GM21786 (cell line): ENCODE measurements at regions not wholly inside any gene's neighbourhood (a gene's known extent, or its start where the extent isn't known, plus 50 kb on each side); places are given as distances from the start of the nearest gene placed in this dataset.

ENCODE experiments used
- ATAC-seq: cut with Tn5 transposase; IDR thresholded peaks from one replicate; pipeline ENCODE4 v1.9.1; 2021; ENCODE audit not compliant: unreplicated experiment

DNA sequence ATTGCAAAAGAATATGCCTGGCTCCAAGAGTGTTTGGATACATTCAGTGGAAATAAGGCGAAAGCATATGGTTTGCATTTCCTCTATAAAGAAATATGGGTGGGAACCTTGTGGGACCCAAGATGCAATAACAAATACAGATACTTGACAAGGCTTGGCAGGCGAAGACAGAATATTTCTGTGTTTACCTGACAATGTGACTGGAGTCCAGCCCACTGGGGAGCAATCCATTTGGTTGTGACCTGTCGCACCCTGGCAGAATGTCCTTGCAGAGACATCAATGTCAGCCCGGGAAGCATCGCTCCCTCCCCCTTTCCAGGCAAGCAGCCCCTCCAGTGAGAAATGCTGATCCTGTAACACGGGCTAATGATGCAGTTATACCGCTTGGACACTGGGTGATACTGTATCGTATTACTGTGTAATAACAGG is 296.6 kb downstream of the MAF start:
- ATAC-seq = no peak

DNA sequence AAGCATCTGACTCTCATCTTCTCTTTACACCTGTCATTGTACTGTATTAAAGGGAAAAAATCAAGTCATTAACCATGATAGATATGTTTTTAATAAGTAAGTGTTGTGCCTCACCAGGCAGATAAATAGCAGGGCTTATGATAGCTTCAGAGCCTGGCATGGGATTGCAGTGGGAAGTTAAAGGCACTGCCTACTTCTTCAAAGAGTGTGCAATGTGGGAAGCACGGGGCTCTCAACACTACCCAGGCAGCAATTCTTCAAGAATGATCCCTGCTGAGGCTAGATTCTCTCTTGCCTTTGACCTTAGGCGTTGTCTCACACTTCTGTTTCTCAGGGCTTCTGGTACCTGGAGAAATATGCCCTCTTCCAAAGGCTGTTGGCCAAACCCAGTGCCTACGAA is 297.3 kb downstream of the MAF start:
- no peak for ATAC-seq

DNA sequence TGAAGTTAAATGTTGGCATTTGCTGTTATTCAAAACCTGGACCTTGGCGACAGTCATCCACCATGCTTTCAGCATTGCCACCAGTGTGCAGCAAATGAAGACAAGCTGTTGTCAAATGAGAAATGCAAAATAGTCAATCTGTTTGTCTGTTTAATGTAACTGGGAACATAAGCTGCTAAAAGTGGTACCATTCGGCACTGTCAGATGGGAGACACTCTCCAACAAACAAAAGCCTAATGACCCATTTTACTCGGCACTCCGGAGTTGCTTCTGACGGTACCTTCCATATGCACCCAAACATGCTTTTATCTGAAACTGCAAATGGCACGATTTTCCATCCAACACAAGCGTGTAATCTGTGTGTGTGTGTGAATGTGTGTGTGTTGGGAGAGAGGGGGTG is 297.8 kb downstream of the MAF start:
- ATAC-seq = no peak

DNA sequence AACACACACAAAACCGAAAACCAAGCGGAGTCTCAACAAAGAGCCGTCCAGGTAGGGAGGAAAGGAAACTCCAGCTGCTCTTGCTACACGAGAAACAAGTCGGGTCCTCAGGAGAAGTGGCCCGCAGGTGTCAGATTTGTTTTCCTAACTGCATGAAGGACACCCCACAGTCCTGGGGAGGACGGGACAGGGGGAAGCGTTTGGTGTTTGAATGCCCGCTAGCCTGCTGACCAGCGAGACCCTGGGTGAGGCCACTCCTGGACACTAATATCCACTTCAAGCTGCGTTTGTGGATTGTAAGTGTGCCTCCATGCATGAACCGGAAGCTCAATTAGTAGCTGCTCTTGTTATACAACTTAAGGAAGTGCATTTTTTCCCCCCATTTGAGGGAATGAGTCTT is 299.5 kb downstream of the MAF start:
- no peak for ATAC-seq

DNA sequence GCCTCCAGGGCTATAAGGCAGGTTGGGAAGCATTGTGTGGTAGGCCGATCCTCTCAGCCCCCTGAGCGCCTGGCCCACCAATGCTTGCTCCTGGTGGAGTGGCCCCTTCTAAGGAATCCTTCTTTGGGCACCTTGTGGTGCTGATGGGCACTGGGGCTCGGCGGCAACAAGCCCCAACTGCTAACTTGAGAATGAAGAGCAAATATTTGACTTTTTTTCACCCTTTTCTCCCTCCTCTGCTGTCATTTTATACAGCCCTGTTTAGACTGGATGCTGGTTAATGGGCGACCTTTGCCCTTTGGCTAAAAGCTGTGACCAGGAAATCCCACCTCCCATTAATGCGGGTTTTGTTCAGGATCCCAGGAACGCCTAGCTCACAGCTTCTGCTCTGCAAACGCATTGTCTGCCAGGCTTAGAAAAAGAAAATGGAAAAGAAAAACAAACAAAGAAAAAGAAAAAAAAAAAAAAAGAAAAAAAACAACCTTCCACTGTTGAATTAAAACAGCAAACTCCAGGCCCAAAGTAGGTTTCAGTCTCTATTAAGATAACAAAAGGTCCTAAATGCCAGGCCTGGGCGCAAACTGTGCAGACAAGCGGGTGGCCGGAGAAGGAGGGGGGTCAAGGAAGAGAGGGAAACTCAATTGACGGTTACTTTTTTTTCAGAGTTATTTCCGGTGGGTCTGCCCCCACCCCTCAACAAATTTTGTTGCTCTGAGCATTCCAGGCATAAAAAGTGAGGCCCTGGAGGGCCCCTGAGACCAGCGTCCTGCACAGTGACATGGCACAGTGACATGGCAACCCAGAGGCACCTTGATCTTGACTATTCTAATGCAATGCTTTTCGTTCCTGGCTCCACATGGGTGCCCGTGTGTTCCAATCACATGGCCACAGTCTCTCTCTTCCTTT is 301.4 kb downstream of the MAF start:
- no peak for ATAC-seq

DNA sequence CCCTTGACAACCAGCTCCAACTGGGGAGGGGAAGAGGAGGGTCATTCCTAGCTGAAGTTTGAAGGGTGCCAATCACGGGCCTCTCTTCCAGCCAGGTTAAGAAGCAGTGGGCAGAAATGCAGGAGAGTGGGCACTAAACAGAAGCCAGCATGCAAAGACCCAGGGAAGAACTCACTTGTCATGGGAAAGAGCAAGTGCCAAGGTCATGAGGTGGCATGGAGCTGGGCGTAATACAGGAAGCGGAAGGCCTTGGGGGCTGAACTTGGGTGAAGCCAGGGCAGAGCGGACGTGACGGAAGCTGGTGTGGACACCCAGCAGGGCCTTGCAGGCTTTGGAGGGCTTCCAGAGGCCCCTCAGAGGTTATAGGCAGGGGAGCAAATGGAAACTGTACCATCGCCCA is 302.1 kb downstream of the MAF start:
- ATAC-seq = no peak

DNA sequence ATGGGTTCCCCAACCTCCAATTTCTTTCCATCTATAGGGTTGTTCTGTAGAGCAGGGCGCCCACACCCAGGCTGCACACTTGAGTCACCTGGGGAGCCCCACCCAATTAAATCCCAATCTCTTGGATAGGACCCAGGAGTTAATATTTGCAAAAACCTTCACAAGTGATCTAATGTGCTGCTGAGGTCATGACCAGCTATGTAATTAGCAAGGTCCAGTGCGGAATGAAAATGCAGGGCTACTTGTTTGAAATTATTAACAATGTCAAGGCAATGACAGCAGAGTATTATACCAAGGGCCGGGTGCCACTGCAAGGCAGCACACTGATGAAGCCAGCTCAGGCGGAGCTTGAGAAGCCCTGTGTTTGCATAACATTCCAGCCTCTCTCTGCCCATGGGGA is 302.7 kb downstream of the MAF start:
- no peak for ATAC-seq

DNA sequence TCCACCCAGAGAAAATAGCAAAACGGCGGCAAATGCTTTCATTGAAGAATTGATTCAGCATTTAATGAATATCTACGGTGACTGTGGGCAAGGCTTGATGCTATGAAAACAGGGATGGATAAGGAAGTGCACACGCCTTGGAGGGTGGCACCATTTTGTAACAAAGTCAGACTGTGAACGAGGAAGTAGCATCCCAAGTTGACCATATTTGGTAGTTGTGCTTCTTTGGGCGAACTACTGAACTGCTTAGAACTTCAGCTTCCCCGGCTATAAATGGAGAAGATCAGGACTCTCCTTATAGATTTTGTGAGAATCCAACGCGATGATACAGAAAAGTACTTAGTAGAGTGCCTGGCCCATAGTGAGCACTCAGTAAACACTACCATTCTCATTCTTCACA is 303.2 kb downstream of the MAF start:
- no peak for ATAC-seq

DNA sequence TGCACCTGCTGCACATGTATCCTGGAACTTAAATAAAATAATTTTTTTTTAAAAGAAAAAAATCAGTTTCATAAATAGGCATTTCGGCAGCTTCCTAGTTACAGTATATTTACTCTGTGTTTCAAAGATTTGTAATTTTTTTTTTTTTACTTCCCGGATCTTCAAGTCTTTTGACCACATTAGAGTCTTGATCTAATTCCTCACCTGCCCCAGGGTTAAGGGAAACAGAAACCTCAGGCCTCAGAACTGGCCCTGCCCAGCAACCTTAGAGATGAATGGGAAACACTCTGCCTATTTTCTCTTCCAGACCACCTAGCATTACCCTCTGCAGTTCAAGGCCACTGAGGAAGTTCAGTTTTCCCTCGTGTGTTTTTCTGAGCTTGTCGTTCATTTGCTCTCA is 304.0 kb downstream of the MAF start:
- no peak for ATAC-seq

DNA sequence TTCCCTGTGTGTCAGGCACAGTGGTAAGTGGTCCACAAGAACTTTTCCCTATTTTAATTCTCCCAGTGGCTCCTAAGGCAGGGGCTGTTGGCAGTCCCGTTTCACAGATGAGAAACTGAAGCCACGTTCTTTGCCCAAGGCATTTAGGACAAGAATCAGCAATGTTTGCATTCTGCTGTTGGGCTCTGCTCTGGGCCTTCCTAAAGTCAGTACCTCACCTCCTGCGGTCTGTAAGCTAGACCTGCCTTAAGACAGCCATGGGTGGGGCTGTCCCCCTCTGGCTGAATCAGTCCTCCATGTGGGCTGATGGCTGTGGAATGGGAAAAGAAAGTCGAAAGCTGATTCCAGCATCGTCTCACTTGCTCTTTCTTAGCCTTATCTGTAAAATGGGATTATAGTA is 304.8 kb downstream of the MAF start:
- ATAC-seq = no peak

DNA sequence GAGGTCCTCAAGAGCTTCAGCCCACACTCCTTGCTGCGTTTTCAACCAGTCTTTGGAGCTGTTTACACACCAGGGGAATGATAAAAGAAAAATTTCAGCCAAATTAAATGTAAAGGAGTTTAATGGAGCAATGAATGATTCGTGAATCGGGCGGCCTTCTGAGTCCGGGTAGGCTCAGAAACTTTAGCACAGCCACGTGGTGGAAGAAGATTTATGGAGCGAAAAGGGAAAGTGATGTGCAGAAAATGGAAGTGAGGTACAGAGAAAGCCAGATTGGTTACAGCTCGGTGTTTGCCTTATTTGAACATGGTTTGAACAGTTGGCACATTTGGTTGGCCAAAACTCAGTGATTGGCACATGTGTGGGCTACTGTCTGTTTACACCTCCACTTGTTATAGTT is 305.4 kb downstream of the MAF start:
- no peak for ATAC-seq

DNA sequence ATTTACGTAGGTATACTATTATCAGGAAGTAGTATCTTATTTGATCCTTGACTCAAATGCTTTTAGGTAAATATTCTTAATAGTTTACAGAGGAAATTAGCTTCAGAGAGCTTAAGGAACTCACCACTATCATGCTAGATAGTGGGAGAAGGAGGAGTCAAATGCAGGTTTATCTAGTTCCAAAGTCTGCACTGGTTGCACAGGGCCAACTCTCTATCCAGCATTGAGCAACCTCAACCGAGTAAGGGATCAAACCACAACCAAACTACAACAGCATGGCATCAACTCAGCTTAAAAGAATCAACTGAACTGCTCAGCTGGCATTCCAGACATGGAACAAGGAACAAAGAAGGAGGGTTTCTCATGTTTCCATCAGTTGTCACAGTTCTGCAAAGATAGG is 306.0 kb downstream of the MAF start:
- ATAC-seq = no peak

DNA sequence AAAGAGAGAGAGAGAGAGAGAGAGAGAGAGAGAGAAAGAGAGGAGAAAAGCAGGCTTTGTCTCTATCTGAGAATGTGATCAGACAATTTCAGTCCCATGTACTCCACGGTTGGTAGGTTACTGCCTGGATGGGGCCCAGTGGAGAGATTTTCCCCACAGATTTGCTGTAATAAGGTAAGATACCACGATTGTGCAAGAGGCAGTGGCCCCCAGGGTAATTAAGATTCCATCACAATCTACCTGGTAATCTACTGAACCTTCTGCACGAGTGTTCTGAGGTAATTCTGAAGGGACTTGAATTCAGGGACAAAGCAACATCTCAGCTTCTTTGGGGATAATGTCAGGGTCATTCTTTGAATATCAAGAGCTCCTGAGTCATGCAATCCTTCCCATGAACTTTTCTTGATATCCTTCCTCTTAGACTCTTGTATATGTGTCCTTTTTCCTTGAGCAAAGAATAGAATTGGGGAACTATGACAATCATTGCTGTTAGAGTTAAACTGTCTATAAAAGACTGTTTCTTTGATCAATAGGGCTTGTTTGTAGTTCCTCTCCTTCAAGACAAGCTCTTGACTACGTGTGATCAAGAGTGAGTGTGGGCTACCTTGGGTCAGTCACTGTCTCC is 306.6 kb downstream of the MAF start:
- no peak for ATAC-seq

DNA sequence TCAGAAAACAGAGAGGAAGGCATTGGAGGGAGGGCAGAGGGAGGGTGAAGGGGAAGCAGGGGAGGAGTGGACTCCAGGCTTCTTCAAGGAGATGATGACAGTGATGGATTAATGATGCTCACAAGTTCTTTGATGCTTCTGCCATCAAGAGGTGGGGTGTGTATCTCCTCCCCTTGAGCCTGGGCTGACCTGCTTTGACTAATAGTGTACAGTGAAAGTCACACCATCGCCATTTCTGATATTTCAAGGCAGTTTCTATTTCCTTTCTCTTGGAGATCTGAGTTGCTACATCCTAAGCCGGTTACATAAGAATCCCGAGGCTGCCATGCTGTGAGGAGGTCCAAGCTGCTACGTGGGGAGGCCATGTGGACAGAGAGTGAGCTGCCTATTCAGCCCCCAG is 312.5 kb downstream of the MAF start:
- ATAC-seq = no peak

DNA sequence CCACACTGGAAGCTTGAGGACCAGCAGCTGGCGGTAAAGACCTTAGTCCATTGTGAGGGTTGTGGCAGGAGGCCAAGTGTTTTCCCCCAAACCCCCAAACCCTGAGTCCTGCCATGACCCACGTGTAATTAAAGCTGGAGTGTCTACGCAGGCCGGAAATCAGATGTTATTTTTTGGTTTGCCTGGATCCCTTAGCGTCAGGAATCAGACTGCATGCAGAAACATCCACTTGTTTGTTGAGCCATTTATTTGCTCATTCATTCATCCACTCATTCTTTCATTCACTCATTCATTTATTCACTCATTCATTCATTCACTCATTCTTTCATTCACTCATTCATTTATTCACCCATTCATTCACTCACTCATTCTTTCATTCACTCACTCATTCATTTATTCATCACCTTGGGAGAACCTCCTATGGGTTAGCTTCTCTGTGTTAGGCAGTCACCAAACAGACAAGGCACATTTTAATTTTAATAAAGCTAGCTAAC is 313.1 kb downstream of the MAF start:
- no peak for ATAC-seq

DNA sequence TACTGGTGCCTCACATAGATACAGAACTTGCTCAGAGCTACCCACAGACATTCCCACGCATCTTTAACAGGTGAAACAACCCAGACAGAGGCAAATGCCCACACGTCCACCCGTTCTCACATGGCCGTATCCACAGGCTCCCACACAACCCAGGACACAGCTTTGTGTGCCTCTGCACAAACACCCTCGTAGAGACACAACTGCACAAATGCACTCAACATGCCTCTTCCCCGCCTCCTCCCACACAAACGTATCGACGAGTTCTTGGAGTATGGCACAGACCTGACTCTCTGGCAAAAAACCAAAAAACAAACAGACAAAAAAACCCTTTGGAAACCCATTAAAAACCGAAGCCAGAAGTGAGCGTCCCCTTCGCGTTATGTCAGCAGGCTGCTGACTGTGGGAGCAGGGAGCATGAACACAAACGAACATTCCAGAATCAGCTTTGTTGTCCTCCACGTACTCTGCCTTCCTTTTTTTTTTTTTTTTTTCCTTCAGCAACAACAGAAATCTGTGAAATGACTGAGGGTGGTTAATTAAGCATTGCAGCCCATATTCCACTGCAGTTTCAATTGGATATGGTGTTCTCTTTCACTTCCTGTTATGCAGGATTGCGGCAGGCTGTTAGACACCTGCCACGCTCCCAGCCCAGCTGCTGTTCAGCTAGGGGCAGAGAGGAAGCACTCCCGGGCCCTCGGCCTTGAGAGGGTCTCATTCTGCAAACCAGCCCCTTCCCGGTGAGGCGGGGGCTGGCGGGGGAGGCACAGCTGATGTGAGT is 313.7 kb downstream of the MAF start:
- peak; percentile 95 for ATAC-seq

DNA sequence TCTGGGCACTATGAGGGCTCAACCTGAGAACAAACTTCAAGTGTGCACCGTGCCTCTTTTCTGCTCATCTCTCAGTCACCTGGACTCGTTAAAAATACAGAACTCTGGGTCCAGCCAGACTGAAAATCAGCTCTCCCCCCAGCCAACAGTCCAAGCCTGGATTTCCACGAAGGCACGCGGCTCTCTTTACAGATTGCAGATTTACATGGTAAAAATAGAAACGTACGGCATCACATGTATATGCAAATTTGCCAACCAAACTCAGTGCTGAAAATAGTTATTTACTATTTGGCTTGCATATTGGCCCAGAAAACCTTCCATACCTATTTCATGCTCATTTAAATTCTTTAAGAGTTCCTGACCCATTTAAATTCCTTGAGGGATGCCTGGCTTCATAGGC is 315.8 kb downstream of the MAF start:
- ATAC-seq = no peak

DNA sequence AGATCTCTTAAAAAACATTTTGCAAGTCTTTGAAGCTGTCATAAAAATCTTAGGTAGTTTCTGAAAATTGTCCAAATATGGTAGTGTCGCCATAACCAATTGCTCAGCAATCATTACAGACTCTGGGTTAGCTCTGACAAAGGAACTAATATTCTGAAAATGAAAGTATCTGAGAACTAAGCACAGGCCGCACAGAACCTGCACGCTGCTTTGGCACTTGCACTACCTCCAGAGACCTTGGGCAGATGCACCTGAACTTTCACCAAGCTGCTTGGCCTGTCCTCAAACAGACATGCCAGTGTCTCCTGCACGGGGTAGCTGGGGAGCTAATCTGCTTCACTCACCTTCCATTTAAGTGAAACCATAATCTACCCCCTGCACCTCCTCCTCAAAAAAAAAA is 317.0 kb downstream of the MAF start:
- no peak for ATAC-seq

DNA sequence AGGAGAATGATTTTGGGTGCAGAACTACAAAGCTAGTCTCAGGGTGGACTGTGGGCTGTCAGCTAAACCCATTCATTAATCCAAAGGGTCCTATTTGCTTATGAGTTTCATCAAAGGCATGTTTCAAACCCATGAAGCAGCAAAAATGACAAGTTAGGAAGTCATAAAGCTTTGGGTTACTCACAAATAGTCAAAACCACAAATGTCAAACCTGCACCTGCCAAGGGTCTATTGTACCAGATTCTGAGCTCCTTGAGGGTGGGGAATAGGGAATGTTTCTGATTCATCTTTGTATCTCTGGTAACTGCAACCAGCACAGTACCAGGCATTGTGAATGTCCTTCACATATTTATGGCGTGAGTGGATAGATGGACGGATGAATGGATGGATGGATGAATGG is 317.7 kb downstream of the MAF start:
- ATAC-seq = no peak

DNA sequence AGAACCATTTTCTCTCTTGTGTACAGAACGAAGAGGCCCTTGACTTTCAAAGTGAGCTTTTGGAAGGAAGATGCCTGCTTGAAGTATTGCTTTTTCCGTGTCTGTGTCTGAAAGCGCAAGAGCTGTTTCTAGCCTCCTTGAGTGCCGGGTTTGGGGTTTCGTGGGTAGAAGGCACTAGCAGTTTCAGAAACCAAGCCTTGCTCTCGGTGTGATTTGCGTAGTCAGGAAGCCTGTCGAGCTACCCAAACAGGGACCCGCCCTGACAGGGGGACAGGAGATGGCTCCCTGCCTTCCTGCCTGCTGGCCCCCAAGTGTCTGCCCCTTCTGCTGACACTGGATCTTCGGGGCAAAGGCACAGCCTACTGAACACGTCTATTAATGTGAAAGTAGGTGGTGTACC is 322.0 kb downstream of the MAF start:
- ATAC-seq = no peak

DNA sequence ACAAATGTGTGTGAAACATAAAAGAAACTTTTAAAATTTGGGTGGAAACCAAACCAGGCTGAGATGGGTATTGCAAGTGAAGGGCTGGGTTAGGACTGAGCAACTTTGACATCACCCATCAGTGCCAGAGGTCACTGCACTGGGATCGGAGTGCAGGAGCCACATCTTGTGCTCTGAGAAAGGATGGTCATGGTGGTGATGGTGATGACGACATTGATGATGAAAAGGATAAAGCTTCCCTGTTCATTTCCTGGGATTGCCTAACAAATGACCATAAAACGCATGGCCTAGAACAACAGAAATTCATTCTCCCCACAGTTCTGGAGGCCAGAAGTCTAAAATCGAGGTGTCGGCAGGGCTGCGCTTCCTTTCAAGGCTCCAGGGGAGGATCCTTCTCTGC is 324.0 kb downstream of the MAF start:
- no peak for ATAC-seq

DNA sequence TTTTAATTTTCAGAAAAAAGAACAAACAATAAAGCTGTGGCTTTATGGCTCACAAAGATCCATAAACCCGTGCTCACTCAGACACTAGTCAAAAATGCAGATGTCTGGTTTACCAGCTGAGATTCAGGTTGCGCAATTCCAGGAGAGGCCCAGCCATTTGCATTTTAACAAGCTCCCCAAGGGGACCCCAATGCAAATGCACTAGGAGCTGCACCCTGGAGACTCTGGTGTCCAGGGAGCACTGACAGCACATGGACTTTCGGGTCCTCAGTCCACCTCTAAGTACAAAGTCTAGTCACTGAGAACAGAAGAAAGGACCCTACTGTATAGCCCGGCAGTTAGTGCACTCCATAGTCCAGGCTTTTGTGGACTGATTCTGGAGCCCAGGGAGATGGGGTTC is 326.3 kb downstream of the MAF start:
- no peak for ATAC-seq
